Epithelial cell of proximal tubule (primary cell): ENCODE measurements at regions not wholly inside any gene's neighbourhood (a gene's known extent, or its start where the extent isn't known, plus 50 kb on each side); places are given as distances from the start of the nearest gene placed in this dataset.

ENCODE experiments used
- DNase-seq: peaks from one replicate; pipeline ENCODE4 v3.0.0-alpha.2; 2011; ENCODE audit warnings: low read depth
- H3K4me3 ChIP-seq: 2 replicates; pipeline ENCODE4 v1.5.1; 2011; ENCODE audit warnings: low read depth, mild to moderate bottlenecking, low read length
- CTCF ChIP-seq: conservative IDR thresholded peaks from 2 replicates; pipeline ENCODE4 v1.5.1; 2012; ENCODE audit warnings: low read depth, mild to moderate bottlenecking, low read length

GRCh38 chr2:236795169-236795860 is 225.7 kb downstream of the ACKR3 start:
- no peak for TF ChIP-seq CTCF
- H3K4me3 ChIP-seq: no peak overlapping the region
- DNase-seq: no peak

GRCh38 chr2:236795861-236796219 is 226.2 kb downstream of the ACKR3 start:
- TF ChIP-seq CTCF: no peak
- no peak overlapping the region for H3K4me3 ChIP-seq
- DNase-seq: no peak

- TF ChIP-seq CTCF: no peak
- DNase-seq: no peak
- H3K4me3 ChIP-seq: no peak overlapping the region
Observed at GRCh38 chr2:236796236-236796635, 226.6 kb downstream of the ACKR3 start.

- no peak for DNase-seq
- no peak for TF ChIP-seq CTCF
- H3K4me3 ChIP-seq: no peak overlapping the region
Observed at GRCh38 chr2:236797411-236797810, 227.8 kb downstream of the ACKR3 start.

GRCh38 chr2:236798491-236798890 is 228.9 kb downstream of the ACKR3 start:
- no peak for TF ChIP-seq CTCF
- H3K4me3 ChIP-seq: no peak overlapping the region
- no peak for DNase-seq

GRCh38 chr2:236799391-236800026 is 229.9 kb downstream of the ACKR3 start:
- DNase-seq: no peak
- no peak for TF ChIP-seq CTCF
- no peak overlapping the region for H3K4me3 ChIP-seq

GRCh38 chr2:236802862-236803261 is 233.2 kb downstream of the ACKR3 start:
- H3K4me3 ChIP-seq: no peak overlapping the region
- no peak for DNase-seq
- no peak for TF ChIP-seq CTCF
